GM23248 (cell line): ENCODE measurements at regions not wholly inside any gene's neighbourhood (a gene's known extent, or its start where the extent isn't known, plus 50 kb on each side); places are given as distances from the start of the nearest gene placed in this dataset.

Source experiments
- DNase-seq: peaks from one replicate; pipeline ENCODE4 v3.0.0-alpha.2; 2015
- H2AFZ ChIP-seq: fragments of 200-600 bp; sonication (generic); 2 replicates; pipeline ENCODE4 v1.6.1; 2016; ENCODE audit warnings: antibody characterized with exemption
- H3F3A ChIP-seq: fragments of 200-600 bp; sonication (generic); 2 replicates; pipeline ENCODE4 v1.6.1; 2016; ENCODE audit warnings: mild to moderate bottlenecking, antibody characterized with exemption, mixed run types; ENCODE audit not compliant: insufficient read depth
- H3K27ac ChIP-seq: fragments of 200-600 bp; sonication (generic); 2 replicates; pipeline ENCODE4 v1.5.1; 2016; ENCODE audit warnings: mild to moderate bottlenecking
- H3K27me3 ChIP-seq: fragments of 200-600 bp; sonication (generic); replicated peaks from 2 replicates; pipeline ENCODE4 v1.6.1; 2016; ENCODE audit warnings: mild to moderate bottlenecking; ENCODE audit not compliant: insufficient read depth
- H3K36me3 ChIP-seq: fragments of 200-600 bp; sonication (generic); 2 replicates; pipeline ENCODE4 v1.6.1; 2016; ENCODE audit warnings: low read depth, mild to moderate bottlenecking
- H3K4me1 ChIP-seq: fragments of 200-600 bp; sonication (generic); 2 replicates; pipeline ENCODE4 v1.6.1; 2016; ENCODE audit warnings: mild to moderate bottlenecking; ENCODE audit not compliant: insufficient read depth
- H3K4me2 ChIP-seq: fragments of 200-600 bp; sonication (generic); one replicate; pipeline ENCODE4 v1.6.1; 2016; ENCODE audit warnings: mild to moderate bottlenecking; ENCODE audit not compliant: unreplicated experiment
- H3K4me3 ChIP-seq: fragments of 200-600 bp; sonication (generic); 2 replicates; pipeline ENCODE4 v1.5.1; 2016; ENCODE audit warnings: mild to moderate bottlenecking
- H3K79me2 ChIP-seq: fragments of 200-600 bp; sonication (generic); 2 replicates; pipeline ENCODE4 v1.6.1; 2016; ENCODE audit warnings: mild to moderate bottlenecking; ENCODE audit not compliant: insufficient read depth
- H3K9ac ChIP-seq: fragments of 200-600 bp; sonication (generic); 2 replicates; pipeline ENCODE4 v1.6.1; 2016; ENCODE audit warnings: mild to moderate bottlenecking
- H3K9me2 ChIP-seq: fragments of 200-600 bp; sonication (generic); 2 replicates; pipeline ENCODE4 v1.6.1; 2016; ENCODE audit warnings: mixed run types, mild to moderate bottlenecking, moderate library complexity; ENCODE audit not compliant: insufficient read depth
- H3K9me3 ChIP-seq: fragments of 200-600 bp; sonication (generic); one replicate; pipeline ENCODE4 v1.6.1; 2017; ENCODE audit warnings: low read depth
- H4K20me1 ChIP-seq: fragments of 200-600 bp; sonication (generic); 2 replicates; pipeline ENCODE4 v1.6.0; 2016; ENCODE audit not compliant: insufficient read depth
- EZH2 ChIP-seq: fragments of 200-600 bp; sonication (generic); IDR thresholded peaks from 2 replicates; pipeline ENCODE4 v1.6.1; 2018; ENCODE audit warnings: antibody characterized with exemption, mild to moderate bottlenecking; ENCODE audit not compliant: insufficient read depth, poor library complexity, severe bottlenecking
- EZH2phosphoT487 ChIP-seq: fragments of 200-600 bp; sonication (generic); IDR thresholded peaks from 2 replicates; pipeline ENCODE4 v1.6.1; 2018; ENCODE audit warnings: antibody characterized with exemption, moderate library complexity, mild to moderate bottlenecking, low read depth; ENCODE audit not compliant: insufficient read depth
- WGBS, 2 experiments: methylation state at CpG; one replicate each; pipeline ENCODE4 v1.1.6; 2015 to 2017; ENCODE audit warnings: low lambda C conversion rate in 2 of 2, low coverage in 1 of 2; ENCODE audit errors: missing lambda C conversion rate in 2 of 2; 5-methylcytosine and 5-hydroxymethylcytosine counted together
- in situ Hi-C: fragments of 300-500 bp; cut with MboI; formaldehyde crosslinking; loops from 2 replicates; pipeline ENCODE4 v1.15.0; 2020

GRCh38 chr1:13992489-13993285 is 292.7 kb downstream of the PRDM2 start:
- Histone ChIP-seq H2AFZ (no peak overlapping the region), H3K36me3 (no peaks in the 10 kb centered on the region), H3K4me3 (no peak overlapping the region), H3K9me2 (no peaks in the 10 kb centered on the region), H3K9me3 (no peaks in the 10 kb centered on the region), H3K27me3 (no peaks in the 10 kb centered on the region), H3K9ac (no peak overlapping the region), H3K4me2 (no peak overlapping the region), H4K20me1 (no peaks in the 10 kb centered on the region), H3K4me1 (no peaks in the 10 kb centered on the region), H3F3A (no peaks in the 10 kb centered on the region), H3K27ac (no peak overlapping the region), H3K79me2 (no peaks in the 10 kb centered on the region)
- TF ChIP-seq EZH2 = no peak
- no peak for TF ChIP-seq EZH2phosphoT487
- no peak for DNase-seq
- WGBS, 2 experiments = 54 to 56% methylated on average over 5 of the region's 5 CpGs
- in situ Hi-C loops = no loop called here

DNA sequence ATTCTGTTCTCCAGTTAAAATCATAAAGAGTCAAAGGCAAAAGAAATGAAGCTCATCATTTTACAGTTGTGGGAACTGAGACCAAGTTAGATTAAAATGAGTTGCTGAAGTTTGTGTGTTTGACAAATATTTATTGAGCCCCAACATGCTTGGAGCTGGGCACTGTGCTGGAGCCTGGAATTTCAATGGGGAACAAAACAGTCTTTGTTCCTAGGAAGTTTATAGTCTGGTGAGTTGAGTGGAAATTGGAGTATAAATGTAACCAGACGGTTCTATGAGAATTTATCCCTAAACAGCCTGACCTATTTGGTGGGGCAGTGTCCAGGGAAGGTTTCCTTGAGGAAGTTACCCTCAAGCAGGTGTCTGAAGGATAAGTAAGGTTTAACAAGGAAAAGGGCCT is 294.4 kb downstream of the PRDM2 start:
- Histone ChIP-seq H3K4me3 (no peak overlapping the region), H4K20me1 (no peaks in the 10 kb centered on the region), H3K27ac (no peak overlapping the region), H3K27me3 (no peaks in the 10 kb centered on the region), H3F3A (no peaks in the 10 kb centered on the region), H3K9me3 (no peaks in the 10 kb centered on the region), H3K4me2 (no peak overlapping the region), H3K79me2 (no peaks in the 10 kb centered on the region), H3K4me1 (no peaks in the 10 kb centered on the region), H2AFZ (no peak overlapping the region), H3K36me3 (no peaks in the 10 kb centered on the region), H3K9ac (no peak overlapping the region), H3K9me2 (no peaks in the 10 kb centered on the region)
- no peak for DNase-seq
- 0 to 3% methylated on average over 1 of the region's 1 CpG for WGBS, 2 experiments
- in situ Hi-C loops = no loop called here
- no peak for TF ChIP-seq EZH2
- no peak for TF ChIP-seq EZH2phosphoT487

DNA sequence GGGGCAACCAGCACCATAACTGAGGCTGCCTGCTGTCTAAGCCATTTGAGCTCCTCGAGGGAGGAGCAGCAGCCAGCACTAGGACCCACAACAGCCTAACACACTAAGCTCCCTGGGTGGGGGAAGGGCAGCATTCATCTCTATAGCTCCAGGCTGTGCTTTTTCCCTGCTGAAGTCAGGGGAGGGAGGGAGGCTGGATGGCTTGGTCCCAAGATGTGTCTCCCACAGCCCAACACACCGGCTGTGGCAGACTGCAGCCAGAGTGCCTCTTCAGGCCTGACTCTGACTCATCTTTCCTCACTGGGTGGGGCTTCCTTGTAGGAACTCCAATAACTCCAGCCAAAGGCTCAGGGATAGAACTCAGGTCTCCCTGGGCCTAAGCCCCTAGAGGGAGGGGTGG is 296.3 kb downstream of the PRDM2 start:
- H2AFZ ChIP-seq = no peak overlapping the region
- 35 to 39% methylated on average over 2 of the region's 2 CpGs for WGBS, 2 experiments
- H3K79me2 ChIP-seq = no peaks in the 10 kb centered on the region
- H4K20me1 ChIP-seq = no peaks in the 10 kb centered on the region
- no peak overlapping the region for H3K4me2 ChIP-seq
- no peaks in the 10 kb centered on the region for H3K9me2 ChIP-seq
- no peaks in the 10 kb centered on the region for H3K4me1 ChIP-seq
- no peaks in the 10 kb centered on the region for H3F3A ChIP-seq
- no peaks in the 10 kb centered on the region for H3K36me3 ChIP-seq
- TF ChIP-seq EZH2 (no peak), EZH2phosphoT487 (no peak)
- in situ Hi-C loops = no loop called here
- no peak overlapping the region for H3K9ac ChIP-seq
- no peak overlapping the region for H3K27ac ChIP-seq
- H3K27me3 ChIP-seq = no peaks in the 10 kb centered on the region
- H3K4me3 ChIP-seq = no peak overlapping the region
- DNase-seq = no peak
- no peaks in the 10 kb centered on the region for H3K9me3 ChIP-seq

- no peaks in the 10 kb centered on the region for H4K20me1 ChIP-seq
- in situ Hi-C loops = no loop called here
- 0 to 3% methylated on average over 1 of the region's 1 CpG for WGBS, 2 experiments
- no peak for TF ChIP-seq EZH2phosphoT487
- no peak for TF ChIP-seq EZH2
- H3K4me3 ChIP-seq = no peak overlapping the region
- H3F3A ChIP-seq = no peaks in the 10 kb centered on the region
- H3K4me2 ChIP-seq = no peak overlapping the region
- no peaks in the 10 kb centered on the region for H3K79me2 ChIP-seq
- no peak overlapping the region for H3K27ac ChIP-seq
- DNase-seq = no peak
- no peaks in the 10 kb centered on the region for H3K4me1 ChIP-seq
- no peaks in the 10 kb centered on the region for H3K27me3 ChIP-seq
- H3K9ac ChIP-seq = no peak overlapping the region
- no peaks in the 10 kb centered on the region for H3K9me3 ChIP-seq
- H2AFZ ChIP-seq = no peak overlapping the region
- H3K9me2 ChIP-seq = no peaks in the 10 kb centered on the region
- H3K36me3 ChIP-seq = no peaks in the 10 kb centered on the region
Measured at GRCh38 chr1:14003552-14003951, 303.6 kb downstream of the PRDM2 start.
